Liver (tissue), 8 donors: ENCODE measurements at regions not wholly inside any gene's neighbourhood (a gene's known extent, or its start where the extent isn't known, plus 50 kb on each side); places are given as distances from the start of the nearest gene placed in this dataset.

Experiments used
- DNase-seq: peaks from one replicate; pipeline ENCODE4 v3.0.0-alpha.2; 2017; ENCODE audit warnings: low spot score
- H3K27ac ChIP-seq, 2 donors: one replicate each; pipeline ENCODE4 v1.7.0; 2013; ENCODE audit warnings: inconsistent platforms in 2 of 2, low read length in 2 of 2, control low read depth in 1 of 2, low read depth in 1 of 2, mild to moderate bottlenecking in 1 of 2
- H3K27me3 ChIP-seq, 4 donors: one replicate each; pipeline versions ENCODE4 v1.6.1 to v1.7.0; 2013; ENCODE audit warnings: low read length in 3 of 4, inconsistent platforms in 1 of 4, mild to moderate bottlenecking in 1 of 4, moderate library complexity in 1 of 4; ENCODE audit not compliant: control insufficient read depth in 4 of 4, insufficient read depth in 4 of 4
- H3K36me3 ChIP-seq, 4 donors: one replicate each; pipeline versions ENCODE4 v1.6.1 to v1.7.0; 2013; ENCODE audit warnings: low read length in 3 of 4, mild to moderate bottlenecking in 3 of 4, low read depth in 1 of 4, moderate library complexity in 1 of 4; ENCODE audit not compliant: control insufficient read depth in 4 of 4, insufficient read depth in 3 of 4
- H3K4me1 ChIP-seq, 4 donors: one replicate each; pipeline versions ENCODE4 v1.6.1 to v1.7.0; 2013; ENCODE audit warnings: low read length in 3 of 4, mild to moderate bottlenecking in 3 of 4, moderate library complexity in 1 of 4; ENCODE audit not compliant: control insufficient read depth in 4 of 4, insufficient read depth in 4 of 4
- H3K4me3 ChIP-seq, 3 donors: one replicate each; pipeline versions ENCODE4 v1.6.1 to v1.7.0; 2013; ENCODE audit warnings: low read length in 3 of 3, control low read depth in 1 of 3, low read depth in 1 of 3, mild to moderate bottlenecking in 1 of 3
- H3K9ac ChIP-seq, 2 donors: one replicate each; pipeline ENCODE4 v1.7.0; 2013; ENCODE audit warnings: low read length in 2 of 2, mild to moderate bottlenecking in 2 of 2, moderate library complexity in 2 of 2, control low read depth in 1 of 2, low read depth in 1 of 2
- H3K9me3 ChIP-seq, 4 donors: one replicate each; pipeline versions ENCODE4 v1.6.1 to v1.7.0; 2013; ENCODE audit warnings: low read length in 3 of 4; ENCODE audit not compliant: control insufficient read depth in 4 of 4
- ATF3 ChIP-seq: IDR thresholded peaks from 2 replicates; pipeline ENCODE4 v1.6.1; 2016; ENCODE audit warnings: antibody characterized with exemption
- CTCF ChIP-seq: fragments of 150-350 bp; IDR thresholded peaks from 2 replicates; pipeline ENCODE4 v1.5.1; 2017; ENCODE audit warnings: improper control_type of control experiment, low read depth, low read length; ENCODE audit not compliant: missing input control
- EGR1 ChIP-seq, 2 donors: IDR thresholded peaks; 2 replicates each; pipeline ENCODE4 v1.6.1; 2016 to 2018; ENCODE audit warnings: antibody characterized with exemption in 2 of 2, low read depth in 2 of 2
- FOXA1 ChIP-seq: IDR thresholded peaks from 2 replicates; pipeline ENCODE4 v1.6.1; 2016; ENCODE audit warnings: antibody characterized with exemption
- FOXA2 ChIP-seq: IDR thresholded peaks from 2 replicates; pipeline ENCODE4 v1.6.1; 2016; ENCODE audit warnings: antibody characterized with exemption
- GABPA ChIP-seq, 2 donors: IDR thresholded peaks in 1 of 2; conservative IDR thresholded peaks in 1 of 2; 2 replicates each; pipeline ENCODE4 v1.6.1; 2016; ENCODE audit warnings: antibody characterized with exemption in 2 of 2, mild to moderate bottlenecking in 1 of 2, moderate library complexity in 1 of 2
- HNF4A ChIP-seq, 2 donors: conservative IDR thresholded peaks; 2 replicates each; pipeline ENCODE4 v1.6.1; 2016; ENCODE audit warnings: antibody characterized with exemption in 2 of 2, mild to moderate bottlenecking in 2 of 2
- HNF4G ChIP-seq: IDR thresholded peaks from 2 replicates; pipeline ENCODE4 v1.6.1; 2016; ENCODE audit warnings: antibody characterized with exemption
- JUND ChIP-seq, 2 donors: IDR thresholded peaks; 2 replicates each; pipeline ENCODE4 v1.6.1; 2016; ENCODE audit warnings: antibody characterized with exemption in 2 of 2
- MAX ChIP-seq: IDR thresholded peaks from 2 replicates; pipeline ENCODE4 v1.6.1; 2016; ENCODE audit warnings: antibody characterized with exemption
- NR2F2 ChIP-seq: IDR thresholded peaks from 2 replicates; pipeline ENCODE4 v1.6.1; 2016; ENCODE audit warnings: antibody characterized with exemption
- RAD21 ChIP-seq, 2 donors: IDR thresholded peaks; 2 replicates each; pipeline ENCODE4 v1.6.1; 2016; ENCODE audit warnings: antibody characterized with exemption in 2 of 2, mild to moderate bottlenecking in 2 of 2
- REST ChIP-seq: IDR thresholded peaks from 2 replicates; pipeline ENCODE4 v1.6.1; 2016; ENCODE audit warnings: antibody characterized with exemption, mild to moderate bottlenecking
- RXRA ChIP-seq, 2 donors: IDR thresholded peaks; 2 replicates each; pipeline ENCODE4 v1.6.1; 2017 to 2018; ENCODE audit warnings: antibody characterized with exemption in 2 of 2, mild to moderate bottlenecking in 1 of 2
- SP1 ChIP-seq: IDR thresholded peaks from 2 replicates; pipeline ENCODE4 v1.6.1; 2018; ENCODE audit warnings: antibody characterized with exemption, mild to moderate bottlenecking
- TAF1 ChIP-seq: conservative IDR thresholded peaks from 2 replicates; pipeline ENCODE4 v1.6.1; 2016; ENCODE audit warnings: antibody characterized with exemption, mild to moderate bottlenecking
- YY1 ChIP-seq: IDR thresholded peaks from 2 replicates; pipeline ENCODE4 v1.6.1; 2016; ENCODE audit warnings: antibody characterized with exemption, mild to moderate bottlenecking
- ZBTB33 ChIP-seq: IDR thresholded peaks from 2 replicates; pipeline ENCODE4 v1.6.1; 2016; ENCODE audit warnings: antibody characterized with exemption
- WGBS: extraction: QIAGEN DNeasy Blood & Tissue Kit; methylation state at CpG from one replicate; pipeline ENCODE4 v1.1.7; 2013; 5-methylcytosine and 5-hydroxymethylcytosine counted together
- donor health status: healthy.
- donor health status: healthy.
- donor health status: healthy.
- donor health status: healthy.
- donor health status: healthy.

- no peaks in the 10 kb centered on the region for H3K27me3 ChIP-seq
- no peak overlapping the region for H3K27ac ChIP-seq
- no peak overlapping the region for H3K4me3 ChIP-seq
- peaks cover 0 to 5% (median 0%) of the 10 kb centered on the region in 4 donors for H3K4me1 ChIP-seq
- H3K36me3 ChIP-seq, result no peaks in the 10 kb centered on the region
- 46% methylated on average over 3 of the region's 3 CpGs for WGBS
- no peak overlapping the region for H3K9ac ChIP-seq
- H3K9me3 ChIP-seq, result no peaks in the 10 kb centered on the region
- TF ChIP-seq YY1, result no peak
- DNase-seq, result no peak
These were observed 61.6 kb upstream of the ARID5B start for GRCh38 chr10:61839916-61840315.

- no peak for DNase-seq
- Histone ChIP-seq H3K27me3 (no peaks in the 10 kb centered on the region), H3K9me3 (no peaks in the 10 kb centered on the region), H3K4me3 (no peak overlapping the region), H3K4me1 (peaks cover 0 to 5% (median 0%) of the 10 kb centered on the region in 4 donors), H3K27ac (no peak overlapping the region), H3K36me3 (no peaks in the 10 kb centered on the region), H3K9ac (no peak overlapping the region)
- WGBS, result 89% methylated on average over 4 of the region's 4 CpGs
- TF ChIP-seq RXRA (IDR thresholded peaks at IDR 0.05) (no peak), GABPA (IDR thresholded peaks at IDR 0.05 in 1 of 2, conservative IDR thresholded peaks at IDR 0.05 in 1 of 2) (no peak), MAX (no peak), ATF3 (no peak), FOXA2 (no peak), ZBTB33 (no peak), FOXA1 (no peak), SP1 (no peak), HNF4G (no peak), REST (no peak), JUND (IDR thresholded peaks at IDR 0.05) (no peak), TAF1 (no peak), HNF4A (conservative IDR thresholded peaks at IDR 0.05) (no peak), EGR1 (IDR thresholded peaks at IDR 0.05; ENCODE audit: low read depth in 2 of 2) (no peak), RAD21 (IDR thresholded peaks at IDR 0.05) (no peak), NR2F2 (no peak), CTCF (no peak)
These were observed 61.1 kb upstream of the ARID5B start for GRCh38 chr10:61840403-61840802.
